GM12875 (cell line): ENCODE measurements at regions not wholly inside any gene's neighbourhood (a gene's known extent, or its start where the extent isn't known, plus 50 kb on each side); places are given as distances from the start of the nearest gene placed in this dataset.

ENCODE experiments used
- H3K4me3 ChIP-seq: one replicate; pipeline ENCODE4 v1.5.1; 2011; ENCODE audit warnings: low read depth, low read length, control low read depth
- TF ChIP-seq, protein P1 (sequence below): IDR thresholded peaks from 2 replicates; pipeline ENCODE4 v1.5.1; 2011; ENCODE audit warnings: low read depth, mild to moderate bottlenecking, control low read depth, inconsistent platforms, low read length, moderate library complexity, borderline replicate concordance; ENCODE audit not compliant: insufficient read depth

DNA sequence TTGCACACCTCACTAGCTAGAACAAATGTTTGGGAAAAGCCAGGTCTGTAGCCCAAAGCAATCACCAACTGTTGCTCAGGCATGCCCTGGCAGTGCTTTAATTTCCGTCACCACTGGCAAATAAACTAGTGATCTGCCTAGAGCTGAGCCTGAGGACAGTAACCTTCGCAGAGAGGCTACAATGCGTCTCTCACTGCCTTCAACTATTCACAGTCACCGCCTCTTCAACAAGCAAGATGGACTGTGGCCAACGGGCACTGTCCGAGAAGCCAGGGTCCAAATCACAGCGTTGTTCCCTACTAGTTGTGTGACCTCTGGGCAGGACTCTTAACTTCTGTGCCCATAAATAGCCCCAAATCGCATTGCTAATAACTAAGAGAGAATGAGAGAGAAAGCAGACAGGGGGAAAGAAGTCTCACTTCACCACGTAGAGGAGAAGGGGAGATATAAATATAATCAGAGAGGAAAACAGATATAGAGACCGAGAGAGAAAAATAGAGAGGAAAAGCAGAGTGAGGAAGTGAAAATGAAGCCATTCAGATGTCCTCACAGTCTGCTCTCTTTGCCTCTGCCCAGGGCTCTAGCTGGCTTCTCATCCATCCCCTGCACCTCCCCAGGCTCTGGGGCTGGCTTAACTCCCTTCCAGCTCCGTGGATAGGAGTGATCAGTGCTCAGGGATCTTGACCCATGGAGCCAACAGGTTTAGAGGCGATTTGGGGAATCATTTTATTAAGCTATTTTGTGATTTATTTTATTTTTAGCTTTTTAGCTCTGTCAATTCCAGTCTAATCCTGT lies 157.9 kb downstream of the ZDHHC21 start:
- TF ChIP-seq, protein P1, sequence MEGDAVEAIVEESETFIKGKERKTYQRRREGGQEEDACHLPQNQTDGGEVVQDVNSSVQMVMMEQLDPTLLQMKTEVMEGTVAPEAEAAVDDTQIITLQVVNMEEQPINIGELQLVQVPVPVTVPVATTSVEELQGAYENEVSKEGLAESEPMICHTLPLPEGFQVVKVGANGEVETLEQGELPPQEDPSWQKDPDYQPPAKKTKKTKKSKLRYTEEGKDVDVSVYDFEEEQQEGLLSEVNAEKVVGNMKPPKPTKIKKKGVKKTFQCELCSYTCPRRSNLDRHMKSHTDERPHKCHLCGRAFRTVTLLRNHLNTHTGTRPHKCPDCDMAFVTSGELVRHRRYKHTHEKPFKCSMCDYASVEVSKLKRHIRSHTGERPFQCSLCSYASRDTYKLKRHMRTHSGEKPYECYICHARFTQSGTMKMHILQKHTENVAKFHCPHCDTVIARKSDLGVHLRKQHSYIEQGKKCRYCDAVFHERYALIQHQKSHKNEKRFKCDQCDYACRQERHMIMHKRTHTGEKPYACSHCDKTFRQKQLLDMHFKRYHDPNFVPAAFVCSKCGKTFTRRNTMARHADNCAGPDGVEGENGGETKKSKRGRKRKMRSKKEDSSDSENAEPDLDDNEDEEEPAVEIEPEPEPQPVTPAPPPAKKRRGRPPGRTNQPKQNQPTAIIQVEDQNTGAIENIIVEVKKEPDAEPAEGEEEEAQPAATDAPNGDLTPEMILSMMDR: no peak

DNA sequence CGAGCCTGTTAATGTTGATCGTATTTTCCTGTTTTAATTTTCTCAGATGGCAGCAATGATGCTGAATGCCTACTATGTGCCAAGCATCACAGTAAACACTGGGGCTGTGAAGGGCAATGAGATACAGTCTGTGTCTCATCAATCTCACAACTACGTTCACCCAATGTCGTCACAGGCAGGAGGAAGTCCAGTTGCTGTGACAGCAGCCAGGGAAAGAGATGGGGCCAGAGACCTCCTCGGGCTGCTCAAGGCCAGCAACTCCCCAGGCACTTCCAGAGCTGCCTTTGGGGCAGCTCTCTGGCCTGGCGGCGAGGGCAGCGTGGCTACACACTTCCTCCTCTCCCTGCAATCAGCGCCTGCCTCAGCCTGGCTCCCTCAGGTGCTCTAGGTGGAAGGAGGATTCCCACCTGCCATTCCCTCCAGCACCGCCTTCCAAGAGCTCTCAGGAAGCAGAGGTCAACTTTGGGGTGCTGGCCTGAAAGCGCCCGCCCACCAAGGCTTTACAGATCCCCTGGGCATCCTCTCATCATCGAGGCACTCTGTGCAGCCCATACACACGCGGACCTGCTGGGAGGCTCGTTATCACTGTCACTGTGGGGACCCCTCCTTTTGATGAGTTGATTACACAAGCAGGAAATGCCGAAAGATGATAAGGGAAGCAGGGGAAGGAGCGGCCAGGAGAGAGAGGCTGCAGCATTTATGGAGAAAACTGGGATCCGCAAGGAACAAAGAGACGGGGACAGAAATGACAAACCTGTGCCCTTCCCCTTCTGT lies 159.2 kb downstream of the ZDHHC21 start:
- no peak overlapping the region for H3K4me3 ChIP-seq
- TF ChIP-seq, protein P1: no peak

More for the DNA sequence above, 157.9 kb downstream of the ZDHHC21 start:
- no peak overlapping the region for H3K4me3 ChIP-seq

DNA sequence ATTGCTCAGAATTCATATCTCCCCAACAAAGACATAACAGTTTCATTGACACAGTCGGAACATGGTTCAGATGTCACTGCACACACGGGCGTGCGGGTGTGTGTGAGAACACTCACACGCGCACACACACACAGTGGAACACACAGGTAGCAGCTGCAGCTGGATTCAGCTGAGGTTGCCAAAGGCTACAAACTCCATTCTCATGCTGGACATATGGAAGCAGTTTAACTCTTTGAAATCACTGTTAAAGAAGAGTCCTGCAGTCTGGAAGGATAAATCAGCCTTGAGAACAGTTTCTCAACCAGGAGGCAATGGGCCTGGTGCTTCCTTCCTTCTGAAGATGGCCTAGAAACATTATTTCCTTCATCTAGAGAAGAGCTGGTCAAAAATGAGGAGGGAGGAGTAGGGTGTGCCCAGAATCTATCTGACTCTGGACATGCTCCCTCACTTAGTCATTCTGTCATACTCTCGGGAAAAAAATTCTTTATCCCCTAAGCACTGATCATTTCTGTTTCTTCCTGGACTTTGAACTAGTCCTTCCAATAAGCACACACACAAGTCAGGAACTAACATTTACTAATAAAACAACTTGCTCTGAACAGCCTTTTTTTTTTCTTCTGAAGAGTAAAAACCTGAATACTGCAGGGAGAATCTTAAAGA lies 160.6 kb downstream of the ZDHHC21 start:
- H3K4me3 ChIP-seq: no peak overlapping the region
- TF ChIP-seq, protein P1: no peak

GRCh38 chr9:14531341-14532269 lies 161.6 kb downstream of the ZDHHC21 start:
- no peak overlapping the region for H3K4me3 ChIP-seq
- TF ChIP-seq, protein P1: no peak

GRCh38 chr9:14530841-14531240 lies 162.4 kb downstream of the ZDHHC21 start:
- TF ChIP-seq, protein P1: no peak

GRCh38 chr9:14530366-14530765 lies 162.9 kb downstream of the ZDHHC21 start:
- no peak overlapping the region for H3K4me3 ChIP-seq
- TF ChIP-seq, protein P1: no peak

More at GRCh38 chr9:14530841-14531240, 162.4 kb downstream of the ZDHHC21 start:
- H3K4me3 ChIP-seq: no peak overlapping the region
